SK-N-SH treated with all-trans-retinoic acid at 6 μM for 48 hours (cell line): ENCODE measurements at regions not wholly inside any gene's neighbourhood (a gene's known extent, or its start where the extent isn't known, plus 50 kb on each side); places are given as distances from the start of the nearest gene placed in this dataset.

Experiments
- ATAC-seq: fragments of 200-7000 bp; cut with Tn5 transposase; 3 replicates; pipeline ENCODE4 v1.9.1; 2020; ENCODE audit warnings: mild to moderate bottlenecking, moderate library complexity
- ARNTL ChIP-seq: fragments of 450-650 bp; formaldehyde crosslinking; IDR thresholded peaks from 2 replicates; pipeline ENCODE4 v1.5.0; 2020; ENCODE audit warnings: low read depth, mild to moderate bottlenecking, moderate library complexity, borderline replicate concordance
- BACH2 ChIP-seq: fragments of 250-450 bp; sonication (Bioruptor Pico); IDR thresholded peaks from 2 replicates; pipeline ENCODE4 v1.9.0; 2021; ENCODE audit warnings: mild to moderate bottlenecking, borderline replicate concordance
- CSDC2 ChIP-seq: fragments of 250-450 bp; sonication (Bioruptor Pico); IDR thresholded peaks from 2 replicates; pipeline ENCODE4 v1.5.0; 2020; ENCODE audit warnings: mild to moderate bottlenecking, moderate library complexity
- ESRRG ChIP-seq: fragments of 250-450 bp; sonication (Bioruptor Pico); IDR thresholded peaks from 2 replicates; pipeline ENCODE4 v1.6.1; 2021; ENCODE audit warnings: mild to moderate bottlenecking
- GLIS3 ChIP-seq: fragments of 250-450 bp; sonication (Bioruptor Pico); IDR thresholded peaks from 2 replicates; pipeline ENCODE4 v1.5.0; 2020; ENCODE audit warnings: mild to moderate bottlenecking, moderate library complexity
- ISL1 ChIP-seq: fragments of 250-450 bp; sonication (Bioruptor Pico); IDR thresholded peaks from 2 replicates; pipeline ENCODE4 v2.1.2; 2022; ENCODE audit warnings: mild to moderate bottlenecking, moderate library complexity
- OSR1 ChIP-seq: fragments of 250-450 bp; sonication (Bioruptor Pico); IDR thresholded peaks from 2 replicates; pipeline ENCODE4 v1.8.0; 2022; ENCODE audit warnings: moderate library complexity, mild to moderate bottlenecking, inconsistent platforms
- PPARA ChIP-seq: fragments of 250-450 bp; sonication (Bioruptor Pico); IDR thresholded peaks from 2 replicates; pipeline ENCODE4 v1.5.0; 2020; ENCODE audit warnings: mild to moderate bottlenecking, borderline replicate concordance
- RARB ChIP-seq: fragments of 250-450 bp; sonication (Bioruptor Pico); IDR thresholded peaks from 2 replicates; pipeline ENCODE4 v1.8.0; 2021; ENCODE audit warnings: mild to moderate bottlenecking, moderate library complexity
- SNAI2 ChIP-seq: fragments of 250-450 bp; sonication (Bioruptor Pico); IDR thresholded peaks from 2 replicates; pipeline ENCODE4 v1.5.0; 2020; ENCODE audit warnings: mild to moderate bottlenecking, moderate library complexity
- TCF4 ChIP-seq: fragments of 250-450 bp; sonication (Bioruptor Pico); IDR thresholded peaks from 2 replicates; pipeline ENCODE4 v1.8.0; 2021; ENCODE audit warnings: mild to moderate bottlenecking, moderate library complexity, borderline replicate concordance
- TOX ChIP-seq: fragments of 250-450 bp; sonication (Bioruptor Pico); IDR thresholded peaks from 2 replicates; pipeline ENCODE4 v1.8.0; 2021; ENCODE audit warnings: mild to moderate bottlenecking, moderate library complexity, borderline replicate concordance
- ZC3H10 ChIP-seq: fragments of 250-450 bp; sonication (Bioruptor Pico); IDR thresholded peaks from 2 replicates; pipeline ENCODE4 v1.5.1; 2021; ENCODE audit warnings: mild to moderate bottlenecking, moderate library complexity
- ZFP30 ChIP-seq: fragments of 450-650 bp; formaldehyde crosslinking; IDR thresholded peaks from 2 replicates; pipeline ENCODE4 v1.5.0; 2022; ENCODE audit warnings: mild to moderate bottlenecking, moderate library complexity
- ZNF565 ChIP-seq: fragments of 450-650 bp; formaldehyde crosslinking; conservative IDR thresholded peaks from 2 replicates; pipeline ENCODE4 v1.5.0; 2020; ENCODE audit warnings: low read depth, mild to moderate bottlenecking, moderate library complexity
- ZNF70 ChIP-seq: fragments of 450-650 bp; formaldehyde crosslinking; IDR thresholded peaks from 2 replicates; pipeline ENCODE4 v1.5.0; 2020; ENCODE audit warnings: mild to moderate bottlenecking, moderate library complexity
- ZNF8 ChIP-seq: fragments of 450-650 bp; formaldehyde crosslinking; IDR thresholded peaks from 2 replicates; pipeline ENCODE4 v1.5.0; 2020; ENCODE audit warnings: mild to moderate bottlenecking, moderate library complexity
- TF ChIP-seq, protein P1 (sequence below): fragments of 250-450 bp; sonication (Bioruptor Pico); IDR thresholded peaks from 2 replicates; pipeline ENCODE4 v1.5.1; 2021; ENCODE audit warnings: mild to moderate bottlenecking, moderate library complexity
- TF ChIP-seq, protein P2 (sequence below): fragments of 250-450 bp; sonication (Bioruptor Pico); IDR thresholded peaks from 2 replicates; pipeline ENCODE4 v1.5.0; 2020; ENCODE audit warnings: mild to moderate bottlenecking, moderate library complexity
- TF ChIP-seq, protein P3 (sequence below): fragments of 250-450 bp; sonication (Bioruptor Pico); IDR thresholded peaks from 2 replicates; pipeline ENCODE4 v1.8.0; 2020; ENCODE audit warnings: mild to moderate bottlenecking, moderate library complexity, borderline replicate concordance
- TF ChIP-seq, protein P4 (sequence below): fragments of 250-450 bp; sonication (Bioruptor Pico); IDR thresholded peaks from 2 replicates; pipeline ENCODE4 v1.8.0; 2021; ENCODE audit warnings: low read depth, mild to moderate bottlenecking, moderate library complexity, borderline replicate concordance
- TF ChIP-seq, protein P5 (sequence below): fragments of 250-450 bp; sonication (Bioruptor Pico); IDR thresholded peaks from 2 replicates; pipeline ENCODE4 v1.5.1; 2020; ENCODE audit warnings: low read depth, mild to moderate bottlenecking, moderate library complexity

DNA sequence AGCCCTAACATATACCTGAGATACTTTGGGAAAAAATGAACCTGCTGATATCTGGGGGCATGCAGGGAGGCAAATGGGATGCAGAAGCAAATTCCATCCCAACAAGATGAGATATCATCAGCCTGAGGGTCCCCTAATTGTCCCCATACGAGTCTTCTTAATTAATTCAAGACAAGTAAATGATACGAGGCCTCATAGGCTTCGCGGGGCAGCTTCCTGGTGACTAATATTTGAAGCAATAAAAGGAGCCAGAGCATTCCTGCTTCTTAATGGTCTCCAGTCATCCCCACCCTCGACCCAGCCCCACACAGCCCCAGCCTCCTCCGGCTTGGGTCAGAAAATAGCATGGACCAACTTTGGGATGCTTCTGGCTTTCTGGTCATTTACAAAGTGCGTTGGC, 99.6 kb upstream of the MSX1 start:
- TF ChIP-seq RARB (CRISPR knock-in tag), result no peak
- no peak for TF ChIP-seq ZNF565 (CRISPR knock-in tag)
- no peak for TF ChIP-seq ISL1 (CRISPR knock-in tag)
- TF ChIP-seq, protein P1, sequence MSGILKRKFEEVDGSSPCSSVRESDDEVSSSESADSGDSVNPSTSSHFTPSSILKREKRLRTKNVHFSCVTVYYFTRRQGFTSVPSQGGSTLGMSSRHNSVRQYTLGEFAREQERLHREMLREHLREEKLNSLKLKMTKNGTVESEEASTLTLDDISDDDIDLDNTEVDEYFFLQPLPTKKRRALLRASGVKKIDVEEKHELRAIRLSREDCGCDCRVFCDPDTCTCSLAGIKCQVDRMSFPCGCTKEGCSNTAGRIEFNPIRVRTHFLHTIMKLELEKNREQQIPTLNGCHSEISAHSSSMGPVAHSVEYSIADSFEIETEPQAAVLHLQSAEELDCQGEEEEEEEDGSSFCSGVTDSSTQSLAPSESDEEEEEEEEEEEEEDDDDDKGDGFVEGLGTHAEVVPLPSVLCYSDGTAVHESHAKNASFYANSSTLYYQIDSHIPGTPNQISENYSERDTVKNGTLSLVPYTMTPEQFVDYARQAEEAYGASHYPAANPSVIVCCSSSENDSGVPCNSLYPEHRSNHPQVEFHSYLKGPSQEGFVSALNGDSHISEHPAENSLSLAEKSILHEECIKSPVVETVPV (CRISPR knock-in tag), result no peak
- TF ChIP-seq ARNTL (CRISPR knock-in tag), result no peak
- no peak for TF ChIP-seq GLIS3
- TF ChIP-seq, protein P2, sequence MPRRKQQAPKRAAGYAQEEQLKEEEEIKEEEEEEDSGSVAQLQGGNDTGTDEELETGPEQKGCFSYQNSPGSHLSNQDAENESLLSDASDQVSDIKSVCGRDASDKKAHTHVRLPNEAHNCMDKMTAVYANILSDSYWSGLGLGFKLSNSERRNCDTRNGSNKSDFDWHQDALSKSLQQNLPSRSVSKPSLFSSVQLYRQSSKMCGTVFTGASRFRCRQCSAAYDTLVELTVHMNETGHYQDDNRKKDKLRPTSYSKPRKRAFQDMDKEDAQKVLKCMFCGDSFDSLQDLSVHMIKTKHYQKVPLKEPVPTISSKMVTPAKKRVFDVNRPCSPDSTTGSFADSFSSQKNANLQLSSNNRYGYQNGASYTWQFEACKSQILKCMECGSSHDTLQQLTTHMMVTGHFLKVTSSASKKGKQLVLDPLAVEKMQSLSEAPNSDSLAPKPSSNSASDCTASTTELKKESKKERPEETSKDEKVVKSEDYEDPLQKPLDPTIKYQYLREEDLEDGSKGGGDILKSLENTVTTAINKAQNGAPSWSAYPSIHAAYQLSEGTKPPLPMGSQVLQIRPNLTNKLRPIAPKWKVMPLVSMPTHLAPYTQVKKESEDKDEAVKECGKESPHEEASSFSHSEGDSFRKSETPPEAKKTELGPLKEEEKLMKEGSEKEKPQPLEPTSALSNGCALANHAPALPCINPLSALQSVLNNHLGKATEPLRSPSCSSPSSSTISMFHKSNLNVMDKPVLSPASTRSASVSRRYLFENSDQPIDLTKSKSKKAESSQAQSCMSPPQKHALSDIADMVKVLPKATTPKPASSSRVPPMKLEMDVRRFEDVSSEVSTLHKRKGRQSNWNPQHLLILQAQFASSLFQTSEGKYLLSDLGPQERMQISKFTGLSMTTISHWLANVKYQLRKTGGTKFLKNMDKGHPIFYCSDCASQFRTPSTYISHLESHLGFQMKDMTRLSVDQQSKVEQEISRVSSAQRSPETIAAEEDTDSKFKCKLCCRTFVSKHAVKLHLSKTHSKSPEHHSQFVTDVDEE (CRISPR knock-in tag), result no peak
- TF ChIP-seq ZFP30 (CRISPR knock-in tag), result no peak
- TF ChIP-seq, protein P3, sequence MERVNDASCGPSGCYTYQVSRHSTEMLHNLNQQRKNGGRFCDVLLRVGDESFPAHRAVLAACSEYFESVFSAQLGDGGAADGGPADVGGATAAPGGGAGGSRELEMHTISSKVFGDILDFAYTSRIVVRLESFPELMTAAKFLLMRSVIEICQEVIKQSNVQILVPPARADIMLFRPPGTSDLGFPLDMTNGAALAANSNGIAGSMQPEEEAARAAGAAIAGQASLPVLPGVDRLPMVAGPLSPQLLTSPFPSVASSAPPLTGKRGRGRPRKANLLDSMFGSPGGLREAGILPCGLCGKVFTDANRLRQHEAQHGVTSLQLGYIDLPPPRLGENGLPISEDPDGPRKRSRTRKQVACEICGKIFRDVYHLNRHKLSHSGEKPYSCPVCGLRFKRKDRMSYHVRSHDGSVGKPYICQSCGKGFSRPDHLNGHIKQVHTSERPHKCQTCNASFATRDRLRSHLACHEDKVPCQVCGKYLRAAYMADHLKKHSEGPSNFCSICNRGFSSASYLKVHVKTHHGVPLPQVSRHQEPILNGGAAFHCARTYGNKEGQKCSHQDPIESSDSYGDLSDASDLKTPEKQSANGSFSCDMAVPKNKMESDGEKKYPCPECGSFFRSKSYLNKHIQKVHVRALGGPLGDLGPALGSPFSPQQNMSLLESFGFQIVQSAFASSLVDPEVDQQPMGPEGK, result no peak
- no peak for TF ChIP-seq OSR1 (CRISPR knock-in tag)
- no peak for TF ChIP-seq ZNF8
- TF ChIP-seq ZC3H10 (CRISPR knock-in tag), result no peak
- no peak for TF ChIP-seq CSDC2
- TF ChIP-seq, protein P4, sequence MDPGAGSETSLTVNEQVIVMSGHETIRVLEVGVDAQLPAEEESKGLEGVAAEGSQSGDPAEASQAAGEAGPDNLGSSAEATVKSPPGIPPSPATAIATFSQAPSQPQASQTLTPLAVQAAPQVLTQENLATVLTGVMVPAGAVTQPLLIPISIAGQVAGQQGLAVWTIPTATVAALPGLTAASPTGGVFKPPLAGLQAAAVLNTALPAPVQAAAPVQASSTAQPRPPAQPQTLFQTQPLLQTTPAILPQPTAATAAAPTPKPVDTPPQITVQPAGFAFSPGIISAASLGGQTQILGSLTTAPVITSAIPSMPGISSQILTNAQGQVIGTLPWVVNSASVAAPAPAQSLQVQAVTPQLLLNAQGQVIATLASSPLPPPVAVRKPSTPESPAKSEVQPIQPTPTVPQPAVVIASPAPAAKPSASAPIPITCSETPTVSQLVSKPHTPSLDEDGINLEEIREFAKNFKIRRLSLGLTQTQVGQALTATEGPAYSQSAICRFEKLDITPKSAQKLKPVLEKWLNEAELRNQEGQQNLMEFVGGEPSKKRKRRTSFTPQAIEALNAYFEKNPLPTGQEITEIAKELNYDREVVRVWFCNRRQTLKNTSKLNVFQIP, result no peak
- TF ChIP-seq ESRRG (CRISPR knock-in tag), result no peak
- no peak for TF ChIP-seq TOX (CRISPR knock-in tag)
- no peak for TF ChIP-seq BACH2
- no peak for TF ChIP-seq PPARA (CRISPR knock-in tag)
- TF ChIP-seq, protein P5, sequence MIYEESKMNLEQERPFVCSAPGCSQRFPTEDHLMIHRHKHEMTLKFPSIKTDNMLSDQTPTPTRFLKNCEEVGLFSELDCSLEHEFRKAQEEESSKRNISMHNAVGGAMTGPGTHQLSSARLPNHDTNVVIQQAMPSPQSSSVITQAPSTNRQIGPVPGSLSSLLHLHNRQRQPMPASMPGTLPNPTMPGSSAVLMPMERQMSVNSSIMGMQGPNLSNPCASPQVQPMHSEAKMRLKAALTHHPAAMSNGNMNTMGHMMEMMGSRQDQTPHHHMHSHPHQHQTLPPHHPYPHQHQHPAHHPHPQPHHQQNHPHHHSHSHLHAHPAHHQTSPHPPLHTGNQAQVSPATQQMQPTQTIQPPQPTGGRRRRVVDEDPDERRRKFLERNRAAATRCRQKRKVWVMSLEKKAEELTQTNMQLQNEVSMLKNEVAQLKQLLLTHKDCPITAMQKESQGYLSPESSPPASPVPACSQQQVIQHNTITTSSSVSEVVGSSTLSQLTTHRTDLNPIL (CRISPR knock-in tag), result no peak
- no peak for TF ChIP-seq SNAI2
- ATAC-seq, result no peak

DNA sequence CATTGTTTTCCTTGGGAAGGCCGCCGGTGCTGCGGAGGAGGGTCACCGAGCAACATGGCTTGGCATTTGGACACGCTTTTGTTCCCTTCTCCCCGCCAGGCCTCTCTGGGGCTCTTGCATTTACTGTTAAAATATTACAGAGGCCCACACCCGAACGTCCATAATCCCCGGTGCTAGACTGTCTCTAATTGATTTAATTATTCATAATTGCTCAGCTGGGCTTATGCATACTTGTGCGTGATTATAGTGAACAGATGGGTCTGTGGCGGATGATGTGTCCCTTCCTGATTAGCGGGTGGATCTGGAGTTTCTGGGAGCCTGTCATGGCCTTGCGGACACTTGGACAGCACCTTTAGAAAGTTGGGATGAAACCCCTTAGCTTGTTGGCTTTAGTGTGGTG, 100.2 kb upstream of the MSX1 start:
- TF ChIP-seq ZFP30 (CRISPR knock-in tag) (no peak), RARB (CRISPR knock-in tag) (no peak), OSR1 (CRISPR knock-in tag) (no peak), ISL1 (CRISPR knock-in tag) (no peak), BACH2 (no peak), ZNF70 (CRISPR knock-in tag) (no peak), ZNF8 (no peak), GLIS3 (no peak), TCF4 (no peak), ESRRG (CRISPR knock-in tag) (no peak), SNAI2 (no peak)
- TF ChIP-seq, protein P5 (CRISPR knock-in tag), result no peak
- TF ChIP-seq, protein P1 (CRISPR knock-in tag), result no peak
- TF ChIP-seq, protein P3, result no peak
- TF ChIP-seq, protein P4, result no peak
- ATAC-seq, result no peak
